Inflammatory macrophage treated with lipopolysaccharide for 4 hours (primary cell): ENCODE measurements at regions not wholly inside any gene's neighbourhood (a gene's known extent, or its start where the extent isn't known, plus 50 kb on each side); places are given as distances from the start of the nearest gene placed in this dataset.

ENCODE experiments used
- DNase-seq: peaks from one replicate; pipeline ENCODE4 v3.0.0-alpha.2; 2020

DNA sequence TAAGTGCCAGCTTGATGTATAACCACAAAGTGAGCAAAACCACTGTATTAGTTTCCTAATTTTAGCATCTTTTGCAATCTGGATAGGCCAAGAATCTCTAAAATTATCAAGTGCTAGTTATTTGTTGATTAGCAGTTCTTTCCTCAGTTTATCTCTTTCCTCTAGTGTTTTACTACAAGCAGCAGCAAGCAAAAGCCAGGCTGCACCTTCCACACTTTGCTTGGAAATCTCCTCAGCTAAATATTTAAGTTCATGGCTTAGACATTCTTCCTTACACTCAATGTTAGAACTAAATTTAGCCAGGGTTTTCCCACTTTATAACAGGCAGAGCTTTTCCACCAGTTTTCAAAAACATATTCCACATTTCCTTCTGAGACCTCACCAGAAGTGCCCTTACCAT lies 85.7 kb upstream of the BMPER start:
- DNase-seq: no peak

DNA sequence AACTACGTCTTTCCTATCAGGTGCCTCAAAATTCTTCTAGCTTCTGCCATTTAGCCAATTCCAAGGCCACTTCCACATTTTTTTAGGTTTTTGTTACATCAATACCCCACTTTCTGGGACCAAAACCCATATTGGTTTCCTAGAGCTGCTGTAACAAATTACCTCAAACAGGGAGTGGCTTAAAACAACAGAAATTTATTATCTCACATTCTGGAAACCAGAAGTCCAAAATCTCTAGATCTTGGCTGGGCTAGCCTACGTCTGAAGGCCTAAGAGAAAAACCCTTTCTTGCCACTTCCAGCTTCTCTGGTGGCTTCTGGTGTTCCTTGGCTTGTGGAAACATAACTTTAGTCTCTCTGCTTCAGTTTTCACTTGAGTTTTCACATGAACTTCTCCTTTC lies 85.1 kb upstream of the BMPER start:
- no peak for DNase-seq

DNA sequence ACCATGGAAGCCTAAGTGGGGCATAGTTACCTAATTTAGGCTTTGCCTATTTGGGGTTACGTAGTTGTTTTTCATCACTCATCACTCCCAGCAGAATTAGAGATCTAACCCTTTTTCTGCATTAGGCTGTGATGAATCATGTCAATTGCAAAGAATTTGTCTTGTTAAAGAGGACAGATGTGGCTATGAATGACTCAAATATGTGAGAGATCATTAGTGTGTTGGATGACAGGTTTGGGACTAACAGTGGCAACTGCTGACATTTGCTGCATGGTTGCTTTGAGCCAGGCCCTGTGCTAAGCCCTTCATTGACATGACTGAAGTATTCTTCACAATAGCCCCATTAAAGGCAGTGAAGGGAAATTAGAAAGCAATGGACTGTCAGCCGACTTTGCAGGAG lies 83.4 kb upstream of the BMPER start:
- DNase-seq: no peak

DNA sequence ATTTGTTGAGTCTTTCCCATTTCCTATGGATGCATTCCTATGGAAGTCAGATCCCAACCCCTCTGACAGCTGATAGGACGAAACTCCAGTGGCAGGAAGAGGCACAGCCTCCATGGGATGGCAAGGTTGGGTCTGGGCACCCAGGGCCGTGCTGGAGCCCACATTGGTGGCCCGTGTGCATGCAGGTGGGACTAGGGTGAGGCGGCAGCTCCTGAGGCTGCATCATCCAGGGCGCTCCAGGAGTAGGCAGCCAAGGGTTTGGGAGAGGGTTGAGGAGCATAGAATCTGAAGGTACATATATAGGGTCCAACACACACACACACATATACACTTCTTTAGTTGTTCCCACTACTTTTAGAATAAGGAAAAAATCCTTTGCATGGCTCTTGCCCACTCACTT lies 81.4 kb upstream of the BMPER start:
- DNase-seq: no peak

DNA sequence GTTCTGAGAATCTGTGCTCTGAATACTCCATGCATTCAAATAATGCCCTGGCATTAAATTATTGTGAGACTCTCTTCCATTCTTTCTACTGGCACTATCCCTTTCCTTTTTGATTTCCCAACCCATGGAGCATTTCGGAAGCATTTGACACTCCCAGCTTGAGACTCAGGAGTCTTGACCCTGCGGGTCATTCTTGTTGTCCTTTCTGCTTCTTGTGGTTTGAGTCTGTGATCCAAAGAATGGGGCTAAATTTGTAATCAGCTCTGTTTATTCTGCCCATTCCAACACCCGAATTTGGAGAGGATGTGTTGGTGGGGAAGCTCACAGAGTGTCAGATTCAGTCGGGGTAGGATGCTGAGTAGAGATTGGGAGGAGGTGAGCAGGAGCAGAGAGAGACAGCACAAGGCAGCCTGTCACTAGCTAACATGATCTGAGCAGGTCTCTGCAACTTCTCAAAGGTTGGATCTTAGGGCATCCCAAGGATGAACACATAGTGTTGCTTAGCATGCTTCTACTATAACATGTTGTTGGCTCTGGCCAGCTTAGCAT lies 80.4 kb upstream of the BMPER start:
- DNase-seq: no peak

DNA sequence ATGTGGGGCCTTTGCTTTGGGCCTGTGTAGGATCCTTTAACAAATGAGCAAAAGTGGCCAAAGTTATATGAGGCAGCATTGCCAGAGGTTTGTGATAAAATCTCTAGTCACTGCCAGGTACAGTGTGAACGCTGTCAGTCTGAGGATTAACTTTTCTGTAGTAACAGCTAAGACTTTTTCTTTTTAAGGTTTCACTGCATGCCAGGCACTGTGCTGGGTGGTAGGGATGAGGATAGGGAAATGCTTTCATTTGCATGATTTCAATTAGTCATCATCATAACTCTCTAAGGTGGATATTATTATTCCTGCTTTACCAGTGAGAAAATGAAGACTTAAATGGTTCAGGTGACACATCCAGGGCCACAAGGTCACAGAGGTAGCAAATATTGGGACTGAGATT lies 79.7 kb upstream of the BMPER start:
- DNase-seq: no peak

DNA sequence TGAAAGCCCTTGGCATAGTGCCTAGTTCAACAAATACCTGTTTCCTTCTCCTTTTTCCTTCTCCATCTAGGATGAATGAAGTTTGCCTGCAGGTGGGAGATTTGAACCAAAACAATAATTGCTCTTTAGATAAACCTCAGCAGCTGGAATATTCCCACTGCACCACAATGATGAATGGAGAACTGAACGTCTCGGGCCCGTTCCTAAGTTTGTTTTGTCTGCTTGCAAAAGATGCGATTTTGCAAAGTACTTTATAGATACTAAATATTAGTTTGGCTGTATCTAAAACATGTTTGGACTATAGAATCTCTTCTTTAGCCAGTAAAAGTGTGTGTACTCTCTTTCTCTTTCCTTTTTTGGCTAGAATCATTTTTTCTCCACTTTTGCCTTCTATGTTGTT lies 75.8 kb upstream of the BMPER start:
- no peak for DNase-seq

DNA sequence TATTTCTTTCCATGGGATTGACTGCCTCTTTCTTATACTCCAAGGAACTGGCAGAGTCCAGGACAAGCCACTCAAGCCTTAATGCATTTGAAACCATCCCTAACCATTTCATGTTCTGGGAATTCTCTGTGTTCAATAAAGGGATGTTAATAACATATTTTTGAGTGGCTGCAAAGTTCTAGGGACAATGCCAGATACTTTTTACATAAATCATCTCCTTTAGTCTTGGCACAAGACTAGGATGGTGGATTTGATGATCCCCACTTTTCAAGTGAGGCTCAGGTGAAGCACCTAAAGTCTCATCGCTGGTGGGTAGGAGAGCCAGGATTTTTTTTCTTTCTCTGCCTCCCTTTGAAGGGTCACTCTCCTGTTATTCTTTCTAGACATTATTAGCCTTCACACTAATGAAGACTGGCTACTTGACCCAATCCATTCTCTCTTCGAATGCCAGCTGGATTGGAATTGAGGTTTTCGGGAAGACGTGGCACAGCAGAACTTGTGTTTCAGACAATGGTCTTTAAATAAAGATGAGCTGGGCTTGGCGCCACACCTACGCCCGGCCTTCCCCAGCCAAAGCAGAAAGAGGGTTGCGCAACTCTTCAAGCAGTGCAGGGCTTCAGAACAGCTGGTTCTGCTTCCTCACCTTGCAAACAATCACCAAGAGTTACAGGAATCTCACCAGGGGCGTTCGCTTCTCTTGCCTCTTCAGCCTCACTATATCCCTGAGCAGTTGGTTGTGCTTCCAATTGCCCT lies 73.8 kb upstream of the BMPER start:
- no peak for DNase-seq

DNA sequence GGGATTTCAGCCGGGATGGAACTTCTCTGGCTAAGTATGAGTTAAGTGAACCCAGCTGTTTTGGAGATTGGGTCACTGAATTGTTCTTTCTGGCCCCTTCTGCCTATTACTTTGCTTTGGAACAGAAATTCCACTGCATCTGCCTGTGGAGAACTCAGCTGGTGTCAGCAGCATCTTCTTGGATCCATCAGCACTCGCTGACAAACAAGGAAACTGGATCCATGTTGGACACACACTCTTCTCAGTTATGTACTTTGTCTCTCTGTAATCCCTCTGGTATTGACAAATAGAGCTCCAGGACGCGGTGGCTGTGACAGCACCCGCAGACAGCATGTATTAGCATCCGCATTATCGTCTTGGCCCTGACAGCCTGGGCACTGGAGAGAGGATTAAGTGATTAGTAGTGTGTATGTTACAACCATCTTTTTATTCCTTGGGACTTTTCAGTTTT lies 73.0 kb upstream of the BMPER start:
- DNase-seq: no peak

DNA sequence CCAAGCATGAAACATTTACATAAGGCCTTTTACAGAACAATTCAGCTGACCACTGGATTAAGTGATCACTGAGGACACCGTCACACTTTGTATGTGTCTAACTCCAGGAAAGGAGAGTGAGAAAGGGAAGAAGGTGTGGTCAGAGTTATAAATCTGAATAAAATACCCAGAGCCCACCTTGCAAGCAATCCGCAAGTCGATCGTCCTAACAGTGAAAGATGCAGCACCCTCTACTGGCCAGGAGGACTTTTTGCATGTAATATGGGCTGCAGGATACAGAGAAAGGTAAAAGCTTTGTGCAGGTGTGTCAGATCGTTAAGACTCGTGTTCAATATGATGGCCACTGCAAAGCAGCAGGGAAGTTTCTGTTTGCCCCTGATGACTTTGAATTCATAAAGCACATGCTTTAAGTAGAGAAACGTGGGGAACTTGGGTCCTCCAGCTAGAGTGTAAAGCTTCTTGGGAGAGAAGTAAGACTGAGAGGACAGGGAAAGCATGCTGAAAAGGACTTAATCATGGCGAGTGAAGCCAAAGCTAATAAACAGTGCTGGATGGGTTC lies 68.5 kb upstream of the BMPER start:
- DNase-seq: no peak

DNA sequence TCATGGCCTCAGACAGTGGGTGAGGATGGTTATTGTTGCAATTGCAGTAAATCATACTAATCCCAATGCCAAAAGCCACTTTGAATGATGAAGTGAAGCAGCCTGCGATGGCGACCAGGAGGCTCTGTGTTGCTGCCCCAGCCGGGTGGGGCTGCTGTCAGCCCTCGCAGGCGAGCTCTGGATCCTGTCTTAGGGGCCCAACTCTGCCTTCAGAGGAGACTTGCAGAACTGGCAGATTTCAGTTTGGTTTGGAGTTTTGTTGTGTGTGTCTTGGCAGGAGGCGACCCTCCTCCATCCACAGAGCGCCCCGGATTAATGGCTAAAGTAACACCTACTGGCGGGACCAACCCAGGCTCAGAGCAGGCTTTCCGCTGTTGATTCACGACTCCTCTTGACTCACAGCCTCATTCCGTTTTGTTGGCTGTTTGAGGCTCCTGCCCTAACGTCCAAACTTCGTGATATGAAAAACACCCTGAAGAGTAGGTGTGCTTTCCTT lies 67.9 kb upstream of the BMPER start:
- no peak for DNase-seq

DNA sequence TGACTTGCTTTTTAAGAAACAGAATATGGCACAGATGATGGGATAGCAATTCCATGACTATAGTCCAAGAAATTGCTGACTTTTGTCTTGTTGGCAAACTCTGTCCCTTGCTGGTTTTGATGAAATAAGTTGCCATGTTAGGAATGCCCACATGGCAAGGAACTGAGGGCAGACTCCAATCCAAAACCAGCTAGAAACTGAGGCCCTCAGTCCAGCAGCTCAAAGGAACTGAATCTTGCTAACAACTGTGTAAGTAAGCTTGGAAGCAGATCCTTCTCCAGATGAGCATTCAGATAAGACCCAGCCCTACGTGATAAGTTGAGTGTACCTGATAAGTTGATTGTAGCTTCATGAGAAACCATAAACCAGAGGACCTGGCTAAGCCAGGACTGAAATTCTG lies 64.3 kb upstream of the BMPER start:
- DNase-seq: no peak

DNA sequence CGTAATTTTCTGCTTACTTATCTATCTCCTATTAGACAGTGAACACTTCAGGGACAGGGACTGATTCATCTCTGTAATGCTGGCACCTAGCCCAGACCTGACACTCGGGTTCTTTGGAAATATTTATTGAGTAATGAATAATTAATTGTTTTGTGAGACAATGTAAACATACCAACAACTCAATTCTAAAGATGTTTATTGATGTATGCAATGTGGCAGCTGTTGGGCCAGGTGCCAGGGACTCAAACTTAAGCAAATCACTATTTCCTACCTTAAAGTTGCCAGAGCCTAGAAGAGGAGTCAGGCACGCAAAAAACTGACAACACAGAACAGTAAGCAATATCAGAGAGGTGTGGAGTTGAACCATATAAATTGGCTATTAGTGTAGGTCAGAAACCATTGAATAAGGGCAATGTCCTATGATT lies 63.6 kb upstream of the BMPER start:
- no peak for DNase-seq

DNA sequence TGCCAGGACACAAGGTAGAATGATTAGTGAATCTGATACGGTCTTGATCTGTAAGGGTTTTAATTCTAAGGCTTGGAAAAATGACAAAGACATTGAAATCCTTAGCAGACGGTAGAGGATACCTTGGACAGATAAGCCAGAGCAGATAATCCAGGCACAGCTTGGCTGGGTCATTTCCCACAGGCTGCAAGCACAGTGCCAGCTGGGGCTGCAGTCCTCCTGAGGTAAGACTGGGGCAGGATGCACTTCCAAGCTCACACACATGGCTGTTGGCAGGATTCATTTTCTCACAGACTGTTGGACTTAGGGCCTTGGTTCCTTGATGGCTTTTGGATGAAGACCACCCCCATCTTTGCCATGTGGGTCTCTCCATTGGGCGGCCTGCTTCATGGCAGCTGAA lies 63.2 kb upstream of the BMPER start:
- no peak for DNase-seq

DNA sequence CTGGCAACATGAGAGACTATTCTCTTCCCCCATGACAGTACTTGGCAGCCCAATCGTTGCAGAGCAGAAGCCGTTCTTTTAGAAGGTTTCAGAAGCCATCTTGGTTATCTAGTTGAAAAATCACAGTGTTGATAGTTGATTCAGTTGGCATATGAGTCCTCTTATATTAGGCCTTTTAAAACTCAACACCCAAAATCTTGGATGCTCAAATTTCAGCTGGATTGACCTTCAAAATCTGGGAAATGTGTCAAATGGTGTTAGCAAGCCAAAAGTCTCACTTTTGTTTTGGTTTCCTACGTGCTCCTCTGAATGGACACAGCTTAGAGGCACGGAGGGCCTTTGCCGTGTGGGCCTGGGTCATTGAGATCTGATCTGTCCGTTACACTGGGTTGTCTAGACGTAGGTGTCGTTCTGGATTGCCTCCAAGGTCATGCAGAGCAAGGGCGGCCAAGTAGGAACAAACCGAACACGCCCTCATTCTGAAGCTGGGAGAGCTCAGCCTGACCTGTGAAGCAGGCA lies 59.3 kb upstream of the BMPER start:
- no peak for DNase-seq

DNA sequence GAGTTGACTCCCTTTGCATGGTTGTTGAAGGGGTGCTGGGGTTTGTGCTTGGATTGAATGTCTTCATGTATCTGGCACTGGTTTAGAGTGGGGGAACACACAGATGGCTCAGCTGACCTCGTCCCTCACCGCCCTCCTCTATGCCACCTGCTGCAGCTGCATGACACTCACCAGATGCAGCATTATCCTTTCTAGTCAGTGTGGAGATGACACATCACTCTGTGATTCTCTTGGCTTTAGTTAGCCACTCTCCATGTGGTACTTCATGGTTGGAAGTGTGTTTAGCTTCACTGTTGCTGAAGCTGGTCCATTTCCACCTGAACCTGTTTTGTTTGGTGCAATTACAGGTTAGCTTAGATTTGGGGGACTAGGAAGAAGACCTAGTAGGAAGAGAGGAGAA lies 56.3 kb upstream of the BMPER start:
- DNase-seq: no peak

DNA sequence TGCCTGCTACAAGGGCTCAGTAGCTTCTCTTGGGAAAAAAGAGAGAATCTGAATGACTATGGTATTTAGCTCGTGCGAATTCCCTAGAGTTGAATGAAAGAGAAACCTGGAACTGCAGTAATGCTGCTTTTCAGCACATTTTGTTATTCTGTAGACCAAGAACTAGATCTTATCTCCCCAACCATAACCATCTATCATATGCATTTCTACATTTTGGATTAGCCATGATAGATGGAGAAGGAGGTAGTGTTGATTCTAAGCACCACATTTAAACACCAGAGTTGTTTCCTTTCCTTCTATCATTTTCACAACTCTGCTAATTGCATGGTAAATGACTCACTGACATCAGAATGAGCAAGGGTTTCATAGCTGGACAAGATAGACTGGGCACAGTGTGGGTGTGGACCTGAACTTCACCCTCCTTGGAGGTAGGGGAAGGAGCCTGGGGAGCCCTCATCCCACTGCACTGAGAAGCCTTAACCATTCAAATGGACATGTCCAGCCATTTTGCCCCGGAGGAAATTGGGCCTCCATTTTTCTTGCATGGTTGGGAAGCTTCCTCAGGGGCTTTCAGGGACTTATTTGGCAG lies 55.3 kb upstream of the BMPER start:
- DNase-seq: no peak

DNA sequence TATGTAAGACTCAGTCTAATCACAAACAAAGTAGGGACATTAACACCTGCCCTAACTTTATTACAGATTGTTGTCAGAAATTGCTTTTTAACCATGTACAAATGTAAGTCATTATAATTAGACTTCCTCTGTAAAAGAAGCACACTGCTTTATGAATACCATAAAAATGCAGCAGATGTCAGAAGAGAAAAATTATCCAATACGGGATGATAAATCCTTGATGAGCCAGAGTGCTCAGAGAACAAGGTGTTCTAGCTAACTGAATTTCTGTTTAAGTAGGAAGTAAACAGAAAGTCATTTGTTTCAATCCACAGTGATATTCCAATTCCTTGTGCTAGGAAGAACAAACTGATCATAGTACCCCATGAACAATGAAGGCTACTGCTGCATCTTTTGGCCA lies 54.6 kb upstream of the BMPER start:
- no peak for DNase-seq

DNA sequence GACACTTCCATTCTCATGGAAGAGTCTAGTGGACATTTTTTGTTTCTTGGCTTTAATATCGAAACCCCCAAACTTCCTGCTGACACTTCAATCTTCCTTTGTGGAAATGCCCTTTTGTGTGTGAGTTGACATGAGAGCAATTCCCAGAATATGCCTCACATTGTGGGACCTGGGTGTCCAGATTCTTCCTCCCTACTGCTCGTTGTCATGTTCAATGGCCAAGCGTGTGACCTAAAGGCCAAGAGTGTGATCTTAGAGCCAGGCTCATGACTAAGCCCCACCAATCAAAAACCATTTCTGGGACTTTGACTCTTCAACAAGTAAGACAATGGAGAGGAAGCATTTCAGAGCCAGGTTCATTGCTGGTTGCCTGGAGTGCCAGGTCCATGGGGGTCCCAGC lies 52.5 kb upstream of the BMPER start:
- no peak for DNase-seq

DNA sequence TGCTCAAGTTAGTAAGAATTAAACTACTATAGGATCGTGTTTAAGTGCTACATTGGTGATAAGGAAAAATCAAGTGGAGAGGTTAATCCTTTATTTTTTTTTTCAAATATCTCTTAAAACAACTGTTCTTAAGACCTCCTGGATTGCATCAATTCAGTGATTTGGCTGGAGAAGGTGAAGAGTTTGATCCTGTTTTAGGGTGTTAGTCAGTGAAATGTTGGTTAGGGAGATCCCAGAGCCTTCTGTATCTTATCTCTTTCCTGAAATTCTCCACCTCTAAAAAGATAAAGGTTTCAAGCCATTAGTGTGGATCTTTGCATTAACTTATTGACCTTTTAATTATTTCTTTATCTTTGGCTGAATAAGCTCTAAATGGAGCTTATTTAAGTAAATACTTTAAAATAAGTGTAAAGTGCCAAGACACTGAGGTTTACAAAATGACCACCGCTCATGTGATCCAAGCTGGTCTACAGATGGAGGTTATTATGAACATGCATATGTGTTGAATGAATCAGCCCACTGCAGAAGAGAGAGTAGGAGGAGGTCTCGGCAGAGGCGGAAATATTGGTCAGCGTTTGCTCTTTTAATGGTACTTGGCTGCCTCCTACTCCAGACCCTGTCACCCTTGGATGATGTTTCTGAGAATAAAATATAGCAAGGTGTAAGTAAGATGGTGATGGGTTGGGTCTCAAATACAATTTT lies 51.8 kb upstream of the BMPER start:
- DNase-seq: no peak

DNA sequence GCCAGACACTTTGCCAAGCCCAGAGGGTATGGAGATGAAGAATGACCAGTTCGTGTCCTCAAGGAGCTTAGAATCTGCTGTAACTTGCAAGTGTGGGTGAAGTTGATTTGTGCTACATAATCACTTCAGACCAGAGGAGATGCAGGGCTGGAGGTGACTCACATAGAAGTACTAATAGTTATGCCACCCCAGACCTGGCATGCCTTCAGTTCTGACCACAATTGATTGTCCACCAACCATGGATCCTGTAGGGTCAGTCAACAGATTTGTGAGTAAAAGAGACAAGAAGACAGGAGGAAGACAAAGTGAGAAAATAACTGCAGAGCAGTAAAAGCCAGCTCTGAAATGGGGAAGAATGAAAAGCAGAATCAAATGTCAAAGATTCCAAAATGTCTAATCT lies 51.2 kb upstream of the BMPER start:
- no peak for DNase-seq

DNA sequence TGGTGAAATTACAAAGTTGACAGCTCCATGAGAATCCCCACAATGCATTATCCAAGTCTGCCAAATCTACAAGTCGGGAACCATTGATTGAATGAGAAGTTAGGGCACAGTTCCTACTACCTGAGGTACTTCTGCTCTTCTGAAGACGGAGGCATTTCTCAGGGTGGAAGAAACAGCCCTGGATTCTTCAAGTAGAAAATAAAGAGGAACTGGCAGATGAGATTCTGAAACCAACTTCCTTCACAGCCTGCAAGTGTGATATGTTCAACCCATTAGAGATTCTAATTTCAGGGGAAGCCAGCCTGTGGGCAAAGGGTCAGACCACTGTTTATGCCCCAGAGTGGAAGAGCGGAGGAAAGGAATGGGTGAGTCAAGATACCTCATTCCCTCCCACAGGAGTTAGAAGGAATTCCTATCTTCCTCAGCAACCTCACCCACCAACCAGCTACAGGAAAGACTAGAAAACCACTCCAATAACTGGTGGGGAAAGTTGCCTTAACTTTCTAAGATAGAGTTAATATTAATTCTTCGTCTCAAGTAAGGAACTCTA lies 50.5 kb upstream of the BMPER start:
- DNase-seq: no peak
